GM23248 (cell line): ENCODE measurements at regions not wholly inside any gene's neighbourhood (a gene's known extent, or its start where the extent isn't known, plus 50 kb on each side); places are given as distances from the start of the nearest gene placed in this dataset.

Source experiments
- DNase-seq: peaks from one replicate; pipeline ENCODE4 v3.0.0-alpha.2; 2015
- H2AFZ ChIP-seq: fragments of 200-600 bp; sonication (generic); 2 replicates; pipeline ENCODE4 v1.6.1; 2016; ENCODE audit warnings: antibody characterized with exemption
- H3F3A ChIP-seq: fragments of 200-600 bp; sonication (generic); 2 replicates; pipeline ENCODE4 v1.6.1; 2016; ENCODE audit warnings: mild to moderate bottlenecking, antibody characterized with exemption, mixed run types; ENCODE audit not compliant: insufficient read depth
- H3K27ac ChIP-seq: fragments of 200-600 bp; sonication (generic); 2 replicates; pipeline ENCODE4 v1.5.1; 2016; ENCODE audit warnings: mild to moderate bottlenecking
- H3K27me3 ChIP-seq: fragments of 200-600 bp; sonication (generic); replicated peaks from 2 replicates; pipeline ENCODE4 v1.6.1; 2016; ENCODE audit warnings: mild to moderate bottlenecking; ENCODE audit not compliant: insufficient read depth
- H3K36me3 ChIP-seq: fragments of 200-600 bp; sonication (generic); 2 replicates; pipeline ENCODE4 v1.6.1; 2016; ENCODE audit warnings: low read depth, mild to moderate bottlenecking
- H3K4me1 ChIP-seq: fragments of 200-600 bp; sonication (generic); 2 replicates; pipeline ENCODE4 v1.6.1; 2016; ENCODE audit warnings: mild to moderate bottlenecking; ENCODE audit not compliant: insufficient read depth
- H3K4me2 ChIP-seq: fragments of 200-600 bp; sonication (generic); one replicate; pipeline ENCODE4 v1.6.1; 2016; ENCODE audit warnings: mild to moderate bottlenecking; ENCODE audit not compliant: unreplicated experiment
- H3K4me3 ChIP-seq: fragments of 200-600 bp; sonication (generic); 2 replicates; pipeline ENCODE4 v1.5.1; 2016; ENCODE audit warnings: mild to moderate bottlenecking
- H3K79me2 ChIP-seq: fragments of 200-600 bp; sonication (generic); 2 replicates; pipeline ENCODE4 v1.6.1; 2016; ENCODE audit warnings: mild to moderate bottlenecking; ENCODE audit not compliant: insufficient read depth
- H3K9ac ChIP-seq: fragments of 200-600 bp; sonication (generic); 2 replicates; pipeline ENCODE4 v1.6.1; 2016; ENCODE audit warnings: mild to moderate bottlenecking
- H3K9me2 ChIP-seq: fragments of 200-600 bp; sonication (generic); 2 replicates; pipeline ENCODE4 v1.6.1; 2016; ENCODE audit warnings: mixed run types, mild to moderate bottlenecking, moderate library complexity; ENCODE audit not compliant: insufficient read depth
- H3K9me3 ChIP-seq: fragments of 200-600 bp; sonication (generic); one replicate; pipeline ENCODE4 v1.6.1; 2017; ENCODE audit warnings: low read depth
- H4K20me1 ChIP-seq: fragments of 200-600 bp; sonication (generic); 2 replicates; pipeline ENCODE4 v1.6.0; 2016; ENCODE audit not compliant: insufficient read depth
- EZH2 ChIP-seq: fragments of 200-600 bp; sonication (generic); IDR thresholded peaks from 2 replicates; pipeline ENCODE4 v1.6.1; 2018; ENCODE audit warnings: antibody characterized with exemption, mild to moderate bottlenecking; ENCODE audit not compliant: insufficient read depth, poor library complexity, severe bottlenecking
- EZH2phosphoT487 ChIP-seq: fragments of 200-600 bp; sonication (generic); IDR thresholded peaks from 2 replicates; pipeline ENCODE4 v1.6.1; 2018; ENCODE audit warnings: antibody characterized with exemption, moderate library complexity, mild to moderate bottlenecking, low read depth; ENCODE audit not compliant: insufficient read depth
- WGBS, 2 experiments: methylation state at CpG; one replicate each; pipeline ENCODE4 v1.1.6; 2015 to 2017; ENCODE audit warnings: low lambda C conversion rate in 2 of 2, low coverage in 1 of 2; ENCODE audit errors: missing lambda C conversion rate in 2 of 2; 5-methylcytosine and 5-hydroxymethylcytosine counted together
- in situ Hi-C: fragments of 300-500 bp; cut with MboI; formaldehyde crosslinking; loops from 2 replicates; pipeline ENCODE4 v1.15.0; 2020

DNA sequence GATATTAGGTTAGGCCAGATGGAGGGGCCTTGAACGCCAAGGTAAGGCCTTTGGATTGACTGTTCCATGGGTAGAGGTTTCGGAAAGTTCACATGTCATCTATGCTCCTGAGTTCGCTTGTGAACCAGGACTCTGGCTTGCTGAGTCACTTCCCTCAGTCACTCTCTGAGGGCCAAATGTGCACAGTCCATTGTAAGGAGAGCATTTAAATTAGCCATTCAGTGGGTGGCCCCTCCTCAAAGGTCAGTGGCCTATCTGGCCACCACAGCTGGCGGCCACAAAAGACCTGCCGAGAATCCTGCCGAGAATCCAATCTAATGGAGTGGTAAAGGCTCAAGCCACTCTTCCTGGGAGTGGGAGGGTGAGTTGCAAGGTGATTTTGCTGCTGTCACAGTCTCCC, 58.9 kb upstream of the ARAP3 start:
- TF ChIP-seq EZH2 (no peak), EZH2phosphoT487 (no peak)
- no peak for DNase-seq
- Histone ChIP-seq H3K4me2 (no peak overlapping the region), H3K9me2 (no peaks in the 10 kb centered on the region), H3K79me2 (no peaks in the 10 kb centered on the region), H3K27ac (no peak overlapping the region), H3F3A (no peaks in the 10 kb centered on the region), H3K4me3 (no peak overlapping the region), H3K4me1 (no peaks in the 10 kb centered on the region), H3K36me3 (no peaks in the 10 kb centered on the region), H3K9me3 (no peaks in the 10 kb centered on the region), H3K27me3 (peaks cover 23% of the 10 kb centered on the region), H2AFZ (no peak overlapping the region), H4K20me1 (no peaks in the 10 kb centered on the region), H3K9ac (no peak overlapping the region)
- in situ Hi-C loops, result no loop called here
- 45 to 49% methylated on average over 6 of the region's 6 CpGs for WGBS, 2 experiments

- H3K9me2 ChIP-seq, result no peaks in the 10 kb centered on the region
- no peaks in the 10 kb centered on the region for H3K4me1 ChIP-seq
- no peak for TF ChIP-seq EZH2phosphoT487
- TF ChIP-seq EZH2, result no peak
- no peak overlapping the region for H3K27ac ChIP-seq
- no peak overlapping the region for H2AFZ ChIP-seq
- H3K9ac ChIP-seq, result no peak overlapping the region
- 5 to 8% methylated on average over 4 of the region's 4 CpGs for WGBS, 2 experiments
- H3K27me3 ChIP-seq, result peaks cover 13% of the 10 kb centered on the region; the same call in 1 of the 2 replicates
- no peak for DNase-seq
- no peak overlapping the region for H3K4me3 ChIP-seq
- H3K4me2 ChIP-seq, result no peak overlapping the region
- H4K20me1 ChIP-seq, result no peaks in the 10 kb centered on the region
- H3F3A ChIP-seq, result no peaks in the 10 kb centered on the region
- H3K79me2 ChIP-seq, result no peaks in the 10 kb centered on the region
- H3K9me3 ChIP-seq, result no peaks in the 10 kb centered on the region
- no peaks in the 10 kb centered on the region for H3K36me3 ChIP-seq
- in situ Hi-C loops, result no loop called here
Measured at GRCh38 chr5:141737535-141737934, 55.5 kb upstream of the ARAP3 start.

- in situ Hi-C loops, result no loop called here
- WGBS, 2 experiments, result 0% methylated on average over 1 of the region's 1 CpG
- no peak for TF ChIP-seq EZH2phosphoT487
- no peak for TF ChIP-seq EZH2
Measured at GRCh38 chr5:141735823-141736222, 53.8 kb upstream of the ARAP3 start.

DNA sequence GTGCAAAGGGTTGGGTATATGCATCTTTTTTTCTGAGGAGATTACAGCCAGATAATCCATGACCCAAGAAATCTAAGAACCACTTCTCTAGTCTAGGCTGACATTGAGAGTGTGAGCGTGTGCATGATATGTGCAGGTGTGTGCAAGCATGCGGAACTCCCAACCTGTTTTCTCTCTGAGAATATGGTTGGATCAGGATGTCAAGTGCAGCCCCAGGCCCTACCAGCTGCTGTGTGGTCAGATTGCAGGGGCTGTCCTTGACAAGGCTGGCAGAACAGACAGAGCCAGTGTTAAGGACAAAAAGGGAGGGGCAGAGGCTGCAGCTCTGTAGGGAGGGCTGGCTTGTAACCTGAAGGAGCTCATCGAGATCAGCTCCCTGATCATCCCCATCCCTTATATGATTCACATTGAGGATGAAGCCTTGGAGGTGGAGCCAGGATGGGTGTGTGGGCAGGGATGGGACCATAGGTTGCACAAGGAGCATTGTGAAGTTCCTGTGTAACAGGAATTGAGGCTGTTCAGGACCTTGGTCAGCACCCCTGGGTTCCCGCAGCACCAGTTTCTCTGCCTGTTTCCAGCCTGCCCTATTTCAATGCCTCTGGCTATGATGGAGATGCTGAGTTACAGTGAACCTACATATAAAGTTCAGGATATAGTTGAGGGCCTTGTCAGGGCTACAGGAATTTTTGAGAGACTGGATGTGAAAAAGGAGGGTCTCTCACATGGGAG, 52.6 kb upstream of the ARAP3 start:
- in situ Hi-C loops, result no loop called here
- H3K9ac ChIP-seq, result no peak overlapping the region
- H3K4me3 ChIP-seq, result no peak overlapping the region
- no peaks in the 10 kb centered on the region for H3K79me2 ChIP-seq
- WGBS, 2 experiments, result 45 to 49% methylated on average over 4 of the region's 4 CpGs
- H4K20me1 ChIP-seq, result no peaks in the 10 kb centered on the region
- H2AFZ ChIP-seq, result no peak overlapping the region
- peak; percentile 78 for DNase-seq
- TF ChIP-seq EZH2 (no peak), EZH2phosphoT487 (no peak)
- H3F3A ChIP-seq, result no peaks in the 10 kb centered on the region
- no peaks in the 10 kb centered on the region for H3K9me2 ChIP-seq
- H3K27ac ChIP-seq, result no peak overlapping the region
- no peaks in the 10 kb centered on the region for H3K36me3 ChIP-seq
- H3K27me3 ChIP-seq, result peaks cover 12% of the 10 kb centered on the region; the same call in 1 of the 2 replicates
- H3K9me3 ChIP-seq, result no peaks in the 10 kb centered on the region
- H3K4me1 ChIP-seq, result no peaks in the 10 kb centered on the region
- H3K4me2 ChIP-seq, result no peak overlapping the region

More at GRCh38 chr5:141735823-141736222, 53.8 kb upstream of the ARAP3 start:
- Histone ChIP-seq H3K27ac (no peak overlapping the region), H3K4me1 (no peaks in the 10 kb centered on the region), H4K20me1 (no peaks in the 10 kb centered on the region), H3K9me2 (no peaks in the 10 kb centered on the region), H3K9ac (no peak overlapping the region), H2AFZ (no peak overlapping the region), H3K4me3 (no peak overlapping the region), H3K27me3 (peaks cover 13% of the 10 kb centered on the region; the same call in 1 of the 2 replicates), H3K9me3 (no peaks in the 10 kb centered on the region), H3K36me3 (no peaks in the 10 kb centered on the region), H3F3A (no peaks in the 10 kb centered on the region), H3K79me2 (no peaks in the 10 kb centered on the region), H3K4me2 (no peak overlapping the region)
- DNase-seq, result no peak

- Histone ChIP-seq H3K36me3 (no peaks in the 10 kb centered on the region), H4K20me1 (no peaks in the 10 kb centered on the region), H3K9me2 (no peaks in the 10 kb centered on the region), H3K79me2 (no peaks in the 10 kb centered on the region), H3K4me2 (no peak overlapping the region), H3K9me3 (no peaks in the 10 kb centered on the region), H2AFZ (no peak overlapping the region), H3K27me3 (peaks cover 4% of the 10 kb centered on the region; the same call in 1 of the 2 replicates), H3K9ac (no peak overlapping the region), H3F3A (no peaks in the 10 kb centered on the region), H3K4me3 (no peak overlapping the region), H3K27ac (no peak overlapping the region), H3K4me1 (no peaks in the 10 kb centered on the region)
- WGBS, 2 experiments, result 13 to 26% methylated on average over 2 of the region's 2 CpGs
- in situ Hi-C loops, result no loop called here
- TF ChIP-seq EZH2 (no peak), EZH2phosphoT487 (no peak)
- no peak for DNase-seq
Measured at GRCh38 chr5:141733198-141733597, 51.2 kb upstream of the ARAP3 start.
